NCI-H2227 treated with DMSO at 0.1 percent for 48 hours (cell line): ENCODE measurements at regions not wholly inside any gene's neighbourhood (a gene's known extent, or its start where the extent isn't known, plus 50 kb on each side); places are given as distances from the start of the nearest gene placed in this dataset.

ENCODE experiments used
- DNase-seq: peaks from one replicate; lab custom pipeline; 2025; lab: John Stamatoyannopoulos, UW

DNA sequence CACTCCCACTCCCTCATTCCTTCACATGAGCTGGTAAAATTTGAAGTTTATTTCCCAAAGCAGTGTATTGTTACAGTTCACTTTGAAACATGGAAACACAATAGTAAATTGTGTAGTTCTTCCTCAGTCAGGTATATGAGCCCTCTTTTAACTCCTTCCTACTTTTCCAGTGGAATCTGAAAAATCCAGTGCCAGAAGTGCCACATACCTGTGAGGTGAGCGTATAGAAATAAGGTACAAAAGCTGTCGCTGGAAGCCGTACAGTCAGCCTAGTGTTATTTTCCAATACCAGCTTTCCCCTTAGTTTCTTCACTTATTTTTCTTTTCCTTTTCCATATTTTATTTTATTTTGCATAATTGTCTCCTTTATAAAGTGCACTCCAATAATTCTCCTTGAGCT is 81.7 kb upstream of the CADM2 start:
- no peak for DNase-seq

DNA sequence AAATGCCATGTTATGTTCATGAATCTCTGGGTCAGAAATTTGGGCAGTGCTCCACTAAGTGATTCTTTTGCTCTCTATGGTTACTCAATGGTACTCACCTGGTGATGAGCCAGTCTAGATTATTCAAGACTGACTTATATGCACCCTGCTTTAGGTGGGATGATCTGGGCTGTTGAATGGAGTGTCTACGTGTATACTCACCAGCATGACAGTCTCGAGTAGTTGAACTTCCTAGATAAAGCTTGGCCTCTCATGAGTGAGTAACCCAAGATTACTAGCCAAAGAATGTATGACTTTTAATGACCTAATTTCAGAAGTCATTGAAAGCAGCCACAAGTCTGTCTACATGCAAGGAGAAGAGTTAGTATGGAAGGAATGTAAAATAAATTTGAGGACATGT is 77.5 kb upstream of the CADM2 start:
- DNase-seq, result no peak

DNA sequence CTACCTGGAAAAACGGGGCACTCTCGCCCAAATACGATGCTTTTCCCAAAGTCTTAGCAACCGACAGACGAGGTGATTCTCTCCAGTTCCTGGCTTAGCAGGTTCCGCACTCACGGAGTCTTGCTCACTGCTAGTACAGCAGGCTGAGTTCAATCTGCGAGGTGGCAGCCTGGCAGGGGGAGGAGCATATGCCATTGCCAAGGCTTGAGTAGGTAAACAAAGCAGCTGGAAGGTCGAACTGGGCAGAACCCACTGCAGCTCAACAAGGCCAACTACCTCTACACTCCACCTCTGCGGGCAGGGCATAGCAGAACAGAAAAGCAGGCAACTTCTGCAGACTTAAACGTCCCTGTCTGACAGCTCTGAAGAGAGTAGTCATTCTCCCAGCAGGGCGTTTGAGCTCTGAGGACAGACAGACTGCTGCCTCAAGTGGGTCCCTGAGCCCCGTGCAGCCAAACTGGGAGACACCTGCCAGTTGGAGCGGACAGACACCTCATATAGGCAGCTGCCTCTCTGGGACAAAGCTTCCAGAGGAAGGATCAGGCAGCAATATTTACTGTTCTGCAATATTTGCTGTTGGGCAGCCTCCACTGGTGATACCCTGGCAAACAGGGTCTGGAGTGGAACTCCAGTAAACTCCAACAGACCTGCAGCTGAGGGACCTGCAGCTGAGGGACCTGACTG is 73.4 kb upstream of the CADM2 start:
- DNase-seq, result no peak

DNA sequence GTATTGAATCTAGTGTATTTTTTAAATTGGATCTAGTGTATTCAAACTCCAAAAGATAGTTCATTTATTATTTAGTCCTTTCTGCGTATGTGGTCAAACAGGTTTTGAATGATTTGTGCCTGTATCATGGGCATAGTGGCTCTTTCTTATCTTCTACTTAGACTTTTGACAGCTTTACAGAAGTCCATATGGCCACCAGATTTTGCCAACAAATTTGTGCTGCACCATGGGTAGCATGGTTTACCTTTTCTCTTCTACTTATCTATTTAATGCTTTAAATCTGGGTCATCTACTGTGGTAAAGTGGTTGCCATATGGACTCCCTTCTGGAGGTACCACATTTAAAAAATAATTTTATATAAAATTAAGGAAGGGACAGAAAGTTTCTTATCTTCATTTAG is 66.9 kb upstream of the CADM2 start:
- no peak for DNase-seq

DNA sequence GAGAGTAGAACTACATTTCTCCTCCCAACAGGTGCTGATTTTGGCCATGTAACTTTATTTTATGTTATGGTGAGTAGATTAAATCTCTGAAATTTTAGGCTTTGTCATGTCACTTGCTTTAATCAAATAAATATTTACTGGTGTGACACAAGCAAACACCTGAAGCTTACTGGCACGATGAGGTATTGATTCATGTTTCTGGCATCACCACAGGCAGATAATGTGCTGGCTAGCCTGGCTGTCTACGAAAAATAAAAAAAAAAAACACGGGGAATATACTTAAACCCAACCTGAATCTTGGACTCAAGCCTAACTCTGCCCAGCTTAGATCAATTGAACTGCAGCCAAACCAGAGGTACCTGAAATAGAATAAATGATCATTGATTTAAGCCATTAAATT is 65.6 kb upstream of the CADM2 start:
- no peak for DNase-seq

DNA sequence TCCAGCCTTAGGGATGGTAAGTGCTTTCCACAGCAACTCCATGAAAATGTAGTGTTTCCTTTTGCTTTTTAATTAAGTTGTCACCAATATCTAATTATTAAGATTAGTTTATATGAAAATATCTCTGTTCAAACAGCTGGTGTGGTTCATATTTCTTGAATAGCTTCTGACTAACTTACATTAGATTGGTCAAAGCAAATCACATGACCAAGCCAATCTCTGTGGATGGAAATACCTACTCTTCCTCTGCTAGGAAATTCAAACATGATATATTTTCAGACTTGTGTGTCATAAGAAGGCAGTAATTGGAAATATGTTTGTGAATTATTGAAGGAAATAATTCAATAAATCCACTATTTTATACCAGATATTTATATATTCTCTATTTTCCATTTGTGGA is 54.6 kb upstream of the CADM2 start:
- DNase-seq, result no peak

DNA sequence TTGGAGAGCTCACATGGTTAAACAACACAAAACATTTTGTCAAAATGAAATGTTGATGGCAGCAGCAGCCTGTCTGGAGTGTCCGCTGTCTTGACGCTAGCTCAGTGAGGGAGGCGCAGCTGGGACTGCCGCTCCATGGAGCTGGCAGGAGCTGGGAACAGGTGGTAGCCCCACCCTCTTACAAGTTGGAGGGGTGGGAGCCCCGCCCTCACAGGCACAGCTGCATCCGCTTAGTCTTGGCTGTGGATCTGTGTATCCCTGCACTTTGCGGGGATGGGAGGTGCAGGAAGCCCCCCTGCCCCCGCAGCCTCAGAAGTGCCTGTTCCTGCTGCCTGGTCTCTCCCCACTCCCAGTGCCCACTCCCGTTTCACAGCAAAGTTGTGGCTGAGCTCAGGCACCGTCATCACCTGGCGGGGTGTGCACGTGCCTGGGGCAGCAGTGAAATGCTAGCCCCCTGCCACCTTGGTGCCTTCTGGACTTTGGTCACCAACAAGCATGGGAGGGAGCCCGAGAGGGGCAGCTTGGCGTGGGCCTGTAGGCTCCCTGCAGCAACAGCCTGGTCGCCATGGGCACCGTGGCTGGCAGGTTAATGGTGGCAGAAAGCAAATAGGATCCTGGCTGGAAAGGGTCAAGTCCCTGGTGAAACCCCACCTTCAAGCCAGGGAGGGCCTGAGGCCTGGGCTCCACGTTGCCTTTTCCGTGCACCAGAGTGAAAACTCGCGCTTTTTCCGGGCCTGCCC is 53.8 kb upstream of the CADM2 start:
- DNase-seq, result no peak

DNA sequence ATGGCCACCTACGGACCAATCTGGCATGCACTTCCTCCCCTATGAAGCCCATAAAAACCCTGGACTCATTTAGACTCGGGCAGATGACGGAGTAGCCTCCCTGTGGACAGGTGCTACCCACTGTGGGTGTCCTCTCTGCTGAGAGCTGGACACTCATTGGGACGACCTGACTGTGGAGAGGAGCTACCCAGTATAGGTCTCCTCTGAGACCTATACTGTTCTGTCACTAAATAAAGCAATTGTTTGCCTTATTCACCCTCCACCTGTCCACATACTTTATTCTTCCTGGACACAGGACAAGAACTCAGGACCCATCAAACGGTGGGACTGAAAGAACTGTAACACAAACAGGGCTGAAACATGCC is 53.3 kb upstream of the CADM2 start:
- DNase-seq, result no peak

DNA sequence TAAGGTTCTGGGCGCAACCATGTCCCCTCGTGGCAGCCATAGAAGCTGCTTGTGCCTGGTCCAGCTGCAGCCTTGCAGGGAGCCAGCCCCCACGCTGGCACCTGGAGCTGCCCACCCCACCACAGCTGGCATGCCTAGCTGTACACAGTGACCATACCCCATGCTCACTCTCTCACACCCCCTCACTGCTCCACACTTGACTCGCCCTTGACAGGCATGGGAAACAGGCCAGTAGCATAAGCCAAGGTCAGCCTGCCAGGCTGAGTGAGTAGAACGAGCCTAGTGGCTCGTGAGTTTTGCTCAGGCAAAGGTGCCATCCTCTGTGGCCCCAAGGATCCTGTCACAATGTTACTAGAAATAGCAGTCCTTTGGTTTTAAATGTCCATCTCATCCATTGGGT is 52.7 kb upstream of the CADM2 start:
- DNase-seq, result no peak
